Activated naive CD8-positive, alpha-beta T cell treated with anti-CD3 and anti-CD28 coated beads, Interleukin-2, amount 50 U/mL, for 16 hours (primary cell): ENCODE measurements at regions not wholly inside any gene's neighbourhood (a gene's known extent, or its start where the extent isn't known, plus 50 kb on each side); places are given as distances from the start of the nearest gene placed in this dataset.

ENCODE experiments used
- DNase-seq: peaks from one replicate; pipeline ENCODE4 v3.0.0-alpha.2; 2020; ENCODE audit warnings: low read depth, low spot score

DNA sequence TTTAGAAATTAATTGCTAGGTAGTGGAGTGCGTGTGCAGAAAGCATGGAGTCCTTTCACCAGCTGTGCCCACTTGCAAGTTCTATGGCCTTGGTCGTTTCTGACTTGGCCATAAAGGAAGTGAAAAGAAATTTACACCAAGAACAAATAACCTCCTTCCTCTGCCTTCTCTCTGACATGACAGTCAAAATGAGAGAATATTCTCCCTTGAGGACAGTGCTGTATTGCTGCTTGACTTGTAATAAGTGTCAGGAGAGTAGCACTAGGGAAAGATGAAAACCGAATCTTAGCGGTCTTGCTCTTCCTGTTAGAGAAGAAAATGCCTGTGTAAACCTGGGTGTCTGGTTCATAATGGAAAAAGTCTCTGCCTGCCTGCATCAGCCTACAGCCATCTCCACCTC, 333.1 kb upstream of the RAG2 start:
- DNase-seq, result no peak

DNA sequence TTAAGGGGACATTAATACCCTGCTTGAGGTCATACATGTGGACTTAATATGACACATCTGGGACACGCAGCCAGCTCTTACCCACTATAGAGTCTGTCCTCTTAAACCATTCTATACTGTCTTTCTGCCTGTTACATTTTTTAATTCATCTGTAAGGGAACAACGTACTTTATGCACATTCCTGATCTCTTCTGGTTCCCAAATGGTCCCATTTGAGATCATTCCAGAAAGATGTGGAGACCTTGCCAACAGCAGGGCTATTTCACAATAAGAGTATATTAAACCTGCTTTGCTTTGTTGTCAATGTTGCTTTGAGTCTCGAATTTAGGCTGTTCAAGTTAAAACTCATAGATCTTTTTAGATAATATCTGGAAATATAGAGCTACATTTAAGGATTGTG, 332.2 kb upstream of the RAG2 start:
- no peak for DNase-seq

DNA sequence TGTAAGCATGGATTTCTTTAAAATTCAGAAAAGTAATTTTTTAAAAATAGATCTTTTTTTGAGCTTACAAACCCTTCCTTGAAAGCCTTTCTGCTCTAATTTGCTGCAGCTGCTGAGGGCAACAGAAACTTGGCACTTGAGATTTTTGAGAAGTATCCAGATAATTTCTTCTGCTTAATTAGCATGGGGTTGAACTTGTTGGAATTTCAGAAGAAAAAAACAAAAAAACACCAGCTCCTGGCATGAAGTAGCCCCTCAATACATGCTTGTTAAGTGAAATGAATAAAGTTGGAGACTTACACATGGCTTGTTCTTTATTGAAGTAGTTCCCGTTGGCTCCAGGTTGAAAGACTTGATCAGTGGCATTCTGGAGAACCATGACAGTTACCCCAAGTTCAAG, 331.4 kb upstream of the RAG2 start:
- no peak for DNase-seq

DNA sequence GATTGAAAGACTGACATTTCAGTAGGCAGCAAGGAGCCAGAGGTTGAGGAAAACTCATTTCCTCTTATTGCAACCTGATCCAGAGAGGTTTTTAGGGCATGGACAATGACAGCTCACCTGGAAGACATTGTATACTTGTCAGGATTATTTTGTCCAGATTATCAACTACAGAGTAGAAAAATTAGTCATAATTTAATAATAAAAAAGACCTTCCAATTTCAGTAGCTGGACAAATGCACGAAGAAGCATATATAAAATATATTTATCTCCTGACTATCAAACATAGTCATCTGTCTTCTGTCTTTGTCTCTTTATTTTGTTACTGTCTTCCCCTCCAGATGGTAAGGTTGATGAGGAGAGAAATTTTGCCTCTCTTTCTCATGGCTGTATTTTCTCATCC, 330.6 kb upstream of the RAG2 start:
- DNase-seq, result no peak

DNA sequence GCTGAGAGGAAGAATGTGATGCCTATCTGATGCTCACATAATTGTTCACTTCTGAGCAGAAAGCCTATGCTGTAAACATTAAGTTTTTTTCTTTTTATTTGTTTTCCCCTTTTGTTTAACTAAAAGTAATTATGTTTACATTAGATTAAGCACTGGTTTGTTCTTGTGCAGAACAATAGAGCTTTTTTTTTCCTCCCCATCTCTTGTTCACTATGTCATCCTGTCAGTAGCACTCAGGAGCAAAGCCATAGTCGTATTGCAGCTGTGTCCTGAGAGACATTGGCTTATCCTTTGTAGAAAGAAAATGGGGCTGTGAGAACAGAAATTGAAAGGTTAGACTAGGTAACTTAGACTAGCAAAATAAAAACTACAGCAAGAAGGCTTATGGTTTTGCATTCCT, 301.8 kb upstream of the RAG2 start:
- DNase-seq, result no peak

DNA sequence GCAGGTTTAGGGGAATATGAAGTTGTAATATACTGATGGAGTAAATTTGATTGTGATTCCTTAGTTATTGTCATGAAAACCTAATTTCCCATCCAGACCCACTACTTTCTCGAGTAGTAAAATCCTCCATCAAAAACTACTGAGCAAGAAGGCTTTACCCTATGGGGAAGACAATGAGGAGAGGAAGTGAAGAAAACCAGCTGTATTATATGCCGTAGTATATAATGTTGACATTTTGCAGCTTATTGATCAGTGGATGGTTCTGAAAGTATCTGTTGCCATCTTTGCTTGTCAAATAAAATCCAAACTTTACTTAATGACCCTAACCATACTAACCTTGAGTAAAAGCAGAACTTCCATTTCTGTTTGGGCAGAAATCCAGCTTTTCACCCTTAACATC, 292.8 kb upstream of the RAG2 start:
- no peak for DNase-seq

DNA sequence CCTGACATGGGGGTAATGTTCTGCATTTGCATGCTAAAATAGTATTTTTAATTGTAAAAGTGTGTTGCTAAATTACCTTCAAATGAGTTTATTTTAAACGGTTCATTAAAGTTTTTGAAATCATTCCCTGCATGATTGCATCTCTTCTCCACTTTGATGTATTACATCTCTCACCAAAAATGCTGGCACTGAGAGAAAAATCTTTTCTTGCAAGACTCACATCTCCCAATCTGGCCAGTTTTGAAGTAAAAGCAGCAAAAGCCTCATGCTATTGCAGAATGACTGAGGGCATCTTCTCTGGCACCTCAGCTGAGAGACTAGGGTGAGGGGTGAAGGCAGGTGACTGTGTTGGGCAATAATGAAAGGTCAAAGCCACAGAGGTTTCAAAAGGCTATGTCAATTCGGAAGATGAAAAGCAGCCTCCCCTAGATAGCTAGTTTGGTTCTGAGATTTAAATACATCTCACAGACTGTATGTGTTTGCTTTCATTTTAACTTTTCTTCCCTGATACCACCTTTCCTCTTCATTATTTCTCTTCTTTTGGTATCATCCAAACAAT, 292.2 kb upstream of the RAG2 start:
- DNase-seq, result no peak

DNA sequence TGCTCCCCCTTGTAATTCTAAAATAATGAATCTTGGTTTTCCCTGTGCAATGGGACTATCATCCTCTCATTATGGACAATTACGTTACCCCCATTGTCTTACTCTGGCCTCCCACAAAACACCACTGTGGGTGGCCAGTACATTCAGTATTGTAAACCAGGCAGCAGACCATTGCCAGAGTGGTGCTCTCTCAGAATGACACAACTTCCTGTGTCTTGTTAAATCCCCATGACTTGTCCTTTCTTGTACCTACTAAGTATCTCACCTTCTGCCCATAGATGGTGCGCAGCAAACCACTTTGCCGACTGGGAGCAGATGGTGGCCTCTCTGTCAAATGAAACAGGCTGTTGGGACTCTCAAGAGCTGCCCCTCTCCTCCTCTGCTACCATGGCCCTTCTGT, 287.1 kb upstream of the RAG2 start:
- no peak for DNase-seq

DNA sequence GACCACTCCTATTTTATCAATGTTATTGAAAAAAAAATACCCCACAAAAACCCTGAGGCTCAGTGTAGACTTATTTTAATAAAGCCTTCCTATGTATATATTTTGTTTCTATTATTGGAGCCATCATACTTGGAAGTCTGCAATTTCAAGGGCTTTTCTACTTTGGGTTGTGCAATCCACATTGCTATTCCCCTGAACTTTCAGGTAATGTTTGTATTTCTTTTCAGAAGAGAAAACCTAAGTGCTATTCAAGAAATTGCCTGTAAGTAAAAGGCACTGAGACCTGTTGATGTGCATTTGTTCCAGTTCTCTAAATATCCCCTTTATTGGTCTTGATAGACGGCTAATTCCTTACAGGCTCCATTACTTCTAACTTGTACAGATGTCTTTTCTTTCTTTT, 280.7 kb upstream of the RAG2 start:
- DNase-seq, result no peak

DNA sequence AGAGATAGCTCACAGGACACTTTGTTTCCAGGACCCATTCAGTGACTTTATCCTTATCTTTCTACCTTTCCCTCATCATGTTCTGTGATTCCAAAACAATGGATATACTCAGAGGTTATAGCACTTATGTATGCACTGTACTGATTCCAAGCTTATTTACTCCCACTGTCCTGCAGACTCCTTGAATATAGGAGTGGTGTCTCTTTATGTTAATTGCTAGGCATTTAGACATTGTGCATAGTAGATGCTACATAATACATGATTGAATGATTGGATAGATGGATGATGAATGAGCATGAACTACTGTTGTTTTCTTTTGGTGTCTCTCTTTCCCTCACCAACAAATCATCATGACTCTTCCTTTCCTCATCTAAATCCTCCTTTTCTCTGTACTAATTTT, 279.1 kb upstream of the RAG2 start:
- DNase-seq, result no peak

DNA sequence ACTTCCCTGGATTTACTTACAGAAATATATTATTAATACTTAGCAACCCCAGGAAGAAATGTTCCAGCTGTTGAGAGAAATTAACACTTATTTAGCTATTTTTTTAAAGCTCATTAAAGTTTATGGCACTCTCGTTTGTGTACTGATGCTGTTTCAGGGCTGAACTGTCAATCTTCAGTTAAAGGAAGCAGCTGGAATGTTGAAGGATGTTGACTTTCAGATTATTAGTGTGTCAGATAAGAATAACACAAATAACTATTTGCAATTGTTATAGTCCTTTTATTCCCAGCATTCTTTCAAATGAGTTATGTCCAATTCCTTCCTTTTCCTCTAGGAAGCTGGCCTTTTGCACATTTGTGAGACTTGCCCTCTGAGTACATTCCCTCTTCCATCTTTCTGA, 278.2 kb upstream of the RAG2 start:
- no peak for DNase-seq

DNA sequence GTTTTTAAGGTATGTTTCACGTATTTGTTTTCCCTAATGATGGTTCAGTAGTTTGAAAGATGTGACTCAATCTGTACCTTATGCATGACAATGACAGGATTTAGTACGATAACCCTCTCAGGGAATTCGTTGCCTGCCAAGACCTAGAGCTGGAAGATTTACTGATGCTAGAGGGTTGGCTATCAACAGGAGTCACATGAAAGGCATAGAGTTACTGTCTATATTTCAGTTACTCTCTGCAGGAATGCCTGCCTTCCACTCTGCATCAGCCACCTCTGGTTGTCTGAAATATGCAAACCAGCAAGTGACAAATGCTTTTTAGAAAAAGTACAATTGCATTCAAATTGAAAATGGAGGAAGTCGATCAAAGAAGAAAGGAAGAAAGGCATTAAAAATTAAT, 276.3 kb upstream of the RAG2 start:
- no peak for DNase-seq

DNA sequence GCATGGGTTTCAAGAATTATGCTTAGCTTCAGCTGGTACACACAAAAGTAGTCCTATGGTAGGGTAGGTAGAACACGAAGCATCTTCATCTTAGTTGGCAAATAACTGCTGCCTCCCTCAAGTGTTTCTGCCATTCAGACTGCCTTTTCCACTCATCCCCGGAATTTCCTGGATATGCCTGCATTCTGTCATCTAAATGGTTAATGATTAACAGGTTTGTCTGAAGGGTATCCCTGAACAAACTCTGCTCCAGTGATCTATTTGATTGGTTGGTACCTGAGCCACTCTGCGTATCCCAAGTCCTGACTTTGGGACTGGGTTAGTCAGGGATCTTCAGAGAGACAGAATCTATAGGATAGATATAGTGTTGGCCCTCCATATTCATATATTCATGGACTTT, 272.3 kb upstream of the RAG2 start:
- DNase-seq, result no peak

DNA sequence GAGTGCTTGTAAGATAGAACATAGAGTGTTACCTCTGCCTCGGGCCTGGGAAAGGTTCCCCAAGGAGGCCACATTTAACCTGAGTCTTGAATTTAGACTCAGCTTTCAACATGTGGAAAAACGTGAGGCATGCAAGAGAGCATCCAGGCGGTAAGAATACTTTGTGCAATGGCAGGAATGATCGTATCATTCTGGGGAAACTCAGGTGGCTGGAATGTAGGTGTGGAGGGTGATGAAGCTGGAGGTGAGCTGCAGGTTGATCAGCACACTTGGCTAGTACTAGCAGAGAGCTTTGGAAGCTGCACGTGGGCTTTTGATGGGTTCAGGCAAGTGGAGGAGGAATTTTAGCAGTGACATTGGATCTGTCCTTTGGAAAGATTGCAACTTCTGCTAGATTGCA, 270.3 kb upstream of the RAG2 start:
- DNase-seq, result no peak

DNA sequence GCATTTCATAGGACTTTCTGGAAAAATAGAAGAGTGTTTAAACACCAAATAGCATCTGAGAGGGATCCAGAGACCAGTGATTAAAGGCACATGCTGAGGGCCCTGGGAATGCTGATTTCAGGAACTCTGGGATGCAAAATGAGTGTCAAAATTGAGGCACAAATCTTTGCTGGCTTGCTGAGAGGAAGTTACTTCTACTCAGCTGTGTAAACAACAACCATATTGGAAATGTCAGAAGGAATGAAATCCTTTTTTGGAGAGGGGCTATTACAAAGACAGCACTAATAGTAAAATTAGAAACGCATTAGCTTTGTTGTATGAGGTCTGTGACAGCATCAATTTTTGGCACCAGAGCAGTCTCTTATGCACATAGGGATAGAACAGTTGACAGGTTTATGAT, 267.8 kb upstream of the RAG2 start:
- DNase-seq, result no peak

DNA sequence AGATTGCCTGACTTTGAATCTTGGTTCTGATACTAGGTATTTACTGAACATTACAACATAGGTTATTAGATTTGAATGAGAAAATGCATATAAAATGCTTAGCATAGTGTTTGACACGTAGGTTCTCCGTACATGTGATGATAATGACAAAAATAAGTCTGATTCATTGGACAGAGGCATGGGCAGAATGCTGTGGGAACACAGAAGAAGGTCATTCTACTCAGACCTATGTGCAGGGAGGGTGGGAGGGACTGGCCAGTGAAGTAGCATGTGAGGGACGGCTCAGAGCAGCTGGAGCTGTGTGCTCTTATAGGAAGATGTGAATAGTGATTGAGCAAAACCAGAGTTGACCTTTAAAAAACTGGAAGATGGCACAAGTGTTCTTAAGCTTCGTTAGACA, 256.8 kb upstream of the RAG2 start:
- DNase-seq, result no peak

DNA sequence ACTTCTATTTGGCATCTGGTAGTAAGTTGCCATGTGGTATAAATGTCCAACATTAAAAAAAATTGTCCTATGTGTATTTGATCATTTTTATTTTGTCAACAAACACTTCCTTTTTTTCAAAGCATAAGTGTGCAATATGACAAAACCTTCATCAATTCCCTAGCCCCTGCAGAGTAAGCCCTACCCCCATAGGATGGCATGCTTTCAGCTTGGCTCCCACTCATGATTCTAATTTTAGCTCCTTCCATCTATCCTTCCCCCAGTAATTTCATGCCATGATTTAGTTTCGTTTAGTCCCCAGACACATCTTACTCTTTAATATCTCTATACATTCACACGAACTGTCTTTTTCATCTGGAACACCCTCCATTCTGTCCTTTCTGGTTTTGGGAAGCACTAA, 250.6 kb upstream of the RAG2 start:
- no peak for DNase-seq

DNA sequence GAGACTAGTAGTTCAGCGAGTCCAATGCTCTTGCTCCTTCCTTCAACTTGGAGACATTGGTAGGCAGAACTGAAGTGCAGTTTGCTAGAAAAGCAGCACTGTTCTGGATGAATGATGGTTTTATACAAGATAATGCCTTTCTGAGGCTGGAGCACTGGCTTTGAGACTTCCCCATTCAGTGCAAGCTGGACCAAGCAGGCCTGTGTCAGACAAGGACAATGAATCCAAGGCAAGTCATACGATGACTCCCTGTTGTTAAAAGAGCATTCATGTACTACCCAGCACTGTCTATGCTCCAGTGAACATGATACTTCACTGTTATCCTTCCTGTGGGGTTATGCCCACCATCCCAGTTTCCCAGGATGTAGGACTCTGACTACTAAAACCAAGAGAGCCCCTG, 242.3 kb upstream of the RAG2 start:
- DNase-seq, result no peak

DNA sequence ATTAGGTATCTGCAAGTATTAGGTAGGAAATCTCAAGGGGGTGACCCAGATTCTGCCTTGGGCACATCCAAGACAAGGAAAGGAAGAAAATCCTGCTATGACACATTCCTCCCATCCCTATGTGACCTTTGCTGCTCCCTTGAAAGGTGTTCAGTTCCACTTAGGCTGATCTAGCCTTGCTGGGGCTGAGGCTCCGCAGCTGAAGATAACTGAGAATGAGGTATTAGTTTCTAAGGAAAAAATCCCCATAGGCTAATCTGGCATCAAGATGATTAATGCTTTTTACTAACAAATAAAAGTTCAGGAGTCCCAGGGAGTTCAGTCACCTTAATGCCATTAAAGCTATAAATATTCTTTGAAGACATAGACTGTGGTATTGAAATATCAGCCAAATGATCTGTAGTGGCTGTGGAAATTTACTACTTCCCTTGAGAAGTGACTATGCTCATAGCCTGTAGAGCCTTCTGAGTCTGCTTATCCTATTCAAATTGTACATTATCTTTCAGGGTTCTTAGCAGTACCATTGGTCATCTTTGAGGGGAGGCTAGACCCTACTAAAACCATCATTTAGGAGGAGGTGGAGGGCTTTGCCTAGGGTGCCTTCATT, 239.9 kb upstream of the RAG2 start:
- DNase-seq, result no peak

DNA sequence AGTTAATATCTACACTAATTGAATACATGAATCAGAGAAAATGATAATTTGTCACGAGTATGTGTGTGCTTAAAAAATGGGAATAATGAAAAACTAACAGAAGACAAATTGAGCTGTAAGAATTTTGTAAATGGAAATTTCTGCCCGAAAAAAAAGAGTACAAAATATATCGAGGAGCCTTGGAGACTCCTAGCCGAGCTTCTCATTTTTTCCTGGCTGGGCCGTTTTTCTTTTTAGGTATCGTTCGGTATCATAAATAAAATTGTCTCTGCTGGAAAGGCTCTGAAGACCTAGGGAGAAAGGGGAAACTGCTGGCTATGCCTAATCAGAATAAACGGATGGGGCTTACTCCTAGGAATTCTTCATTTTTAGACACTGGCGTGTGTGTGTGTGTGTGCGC, 227.2 kb upstream of the RAG2 start:
- DNase-seq, result no peak

DNA sequence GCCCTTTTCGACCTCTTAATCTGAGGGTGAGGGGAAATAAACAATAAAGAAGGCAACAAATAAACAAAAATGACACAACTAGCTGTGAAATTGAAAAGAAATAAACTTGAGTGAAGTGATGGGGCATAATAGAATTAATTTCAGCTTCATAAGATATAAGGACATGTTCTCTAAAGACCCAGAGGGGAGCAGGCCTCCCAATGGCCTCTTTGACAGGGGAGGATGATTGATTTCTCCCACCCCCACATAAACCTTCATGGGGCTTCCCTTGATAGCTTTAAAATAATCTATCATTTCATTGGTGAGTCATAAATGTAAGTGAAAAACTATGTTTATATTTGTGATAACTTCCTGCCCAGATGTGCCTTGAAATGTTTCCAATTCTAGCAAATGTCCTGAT, 226.3 kb upstream of the RAG2 start:
- DNase-seq, result no peak

DNA sequence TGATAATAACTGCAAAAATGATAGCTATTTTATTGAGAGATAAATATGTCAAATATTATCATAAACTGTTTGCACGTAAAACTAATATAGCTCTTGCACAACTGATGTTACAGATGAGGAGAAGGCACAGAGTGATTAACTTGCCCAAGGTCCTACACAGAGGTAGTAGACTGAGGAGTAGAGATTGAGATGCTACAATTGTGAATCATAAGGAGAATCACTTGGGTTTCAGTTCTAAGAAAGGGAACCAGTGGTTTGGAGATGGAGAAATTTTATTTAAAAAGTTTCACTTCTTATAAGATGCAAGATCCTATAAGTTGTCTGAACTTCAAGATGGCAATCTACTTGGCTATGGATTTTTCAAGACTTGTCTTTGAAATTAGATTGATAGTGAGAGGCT, 224.8 kb upstream of the RAG2 start:
- DNase-seq, result no peak

DNA sequence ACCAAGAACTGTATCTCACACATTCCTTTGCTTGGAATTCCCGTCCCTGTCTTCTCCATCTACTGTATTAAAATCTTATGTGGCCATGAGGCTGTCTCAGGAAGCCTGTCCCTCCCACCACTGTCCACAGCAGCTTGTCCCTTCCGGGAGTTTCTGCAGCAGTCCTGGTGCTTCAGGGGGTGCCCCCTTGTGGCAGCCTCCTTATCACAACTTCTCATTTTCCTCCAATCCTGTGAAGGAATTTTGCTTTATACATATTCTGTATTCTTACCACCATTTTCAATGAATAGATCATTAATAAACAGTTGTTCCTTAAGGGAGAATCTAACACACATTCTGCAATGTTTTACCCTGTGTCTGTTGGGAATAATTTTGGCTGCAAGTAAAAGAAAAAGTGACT, 220.4 kb upstream of the RAG2 start:
- no peak for DNase-seq

DNA sequence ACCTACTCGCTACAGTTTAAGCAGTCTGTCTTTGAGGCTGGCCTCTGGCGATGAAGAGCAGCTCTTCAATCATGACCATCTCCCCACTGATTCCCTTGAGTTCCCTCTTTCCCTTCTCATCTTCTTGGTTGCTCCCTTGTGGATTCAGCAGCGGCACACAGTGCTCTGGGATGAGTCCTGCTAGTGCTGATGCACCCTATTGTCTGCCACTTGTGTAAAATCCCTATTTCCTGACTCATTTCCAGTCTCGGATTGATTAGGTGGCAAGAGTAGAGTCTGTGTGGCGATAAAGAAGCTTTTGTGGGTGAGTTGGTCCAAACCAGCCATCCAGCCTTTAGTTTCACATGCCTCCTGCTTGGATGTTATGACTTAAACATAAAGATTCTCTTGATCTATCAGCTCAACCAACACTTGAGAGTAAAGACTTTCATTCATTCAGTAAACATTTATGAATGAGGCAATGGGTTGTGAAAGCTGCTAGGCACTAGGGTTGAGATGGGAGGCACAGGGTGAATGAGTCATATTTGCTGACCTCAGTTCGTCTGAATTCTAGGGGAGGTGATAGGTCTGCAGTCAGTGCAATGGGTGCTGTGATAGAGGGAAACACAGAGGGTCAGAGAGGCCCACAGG, 219.4 kb upstream of the RAG2 start:
- DNase-seq, result no peak
